Activated CD4-positive, alpha-beta T cell treated with anti-CD3 and anti-CD28 coated beads for 36 hours (primary cell): ENCODE measurements at regions not wholly inside any gene's neighbourhood (a gene's known extent, or its start where the extent isn't known, plus 50 kb on each side); places are given as distances from the start of the nearest gene placed in this dataset.

Experiments
- ATAC-seq: fragments of 200-7000 bp; cut with Tn5 transposase; one replicate; pipeline ENCODE4 v1.10.0; 2021; ENCODE audit warnings: mild to moderate bottlenecking, moderate library complexity
- CTCF ChIA-PET: fragments of 350-600 bp; sonication (Branson Sonifier 250); formaldehyde crosslinking; loops from one replicate; lab custom pipeline; 2021; ENCODE audit warnings: antibody characterized with exemption; lab: Charles Lee
- POLR2A ChIA-PET: fragments of 350-600 bp; sonication (Branson Sonifier 250); formaldehyde crosslinking; loops from one replicate; lab custom pipeline; 2021; ENCODE audit warnings: antibody characterized with exemption, inconsistent platforms; lab: Charles Lee
- DNase-seq: peaks from one replicate; pipeline ENCODE4 v3.0.0-alpha.2; 2020
- H3K27ac Mint-ChIP-seq: one replicate; pipeline ENCODE4 v1.8.0; 2021; ENCODE audit warnings: mixed read lengths
- H3K27me3 Mint-ChIP-seq: one replicate; pipeline ENCODE4 v1.8.0; 2021; ENCODE audit warnings: mixed read lengths
- H3K36me3 Mint-ChIP-seq: one replicate; pipeline ENCODE4 v1.8.0; 2021; ENCODE audit warnings: low read depth, mixed read lengths
- H3K4me1 Mint-ChIP-seq: one replicate; pipeline ENCODE4 v1.8.0; 2021; ENCODE audit warnings: mixed read lengths
- H3K4me3 Mint-ChIP-seq: one replicate; pipeline ENCODE4 v1.8.0; 2021; ENCODE audit warnings: mild to moderate bottlenecking, moderate library complexity, mixed read lengths
- H3K9me3 Mint-ChIP-seq: one replicate; pipeline ENCODE4 v1.8.0; 2021; ENCODE audit warnings: low read depth, mixed read lengths
- intact Hi-C, 2 experiments: fragments of 100-400 bp; cut with DNase I in 1 of 2; cut with micrococcal nuclease in 1 of 2; formaldehyde crosslinking; loops; one replicate each; pipeline versions ENCODE4 v1.14.2 to v1.15.1; 2022 to 2024; cut with DNase I, micrococcal nuclease

- intact Hi-C loops, result no loop called here
- H3K4me1 Mint-ChIP-seq, result no peaks in the 10 kb centered on the region
- no peaks in the 10 kb centered on the region for H3K36me3 Mint-ChIP-seq
Observed at GRCh38 chr13:76331943-76332712, 554.1 kb downstream of the KCTD12 start.

GRCh38 chr13:76330761-76331160, 555.4 kb downstream of the KCTD12 start:
- no peaks in the 10 kb centered on the region for H3K36me3 Mint-ChIP-seq
- H3K27ac Mint-ChIP-seq, result no peak overlapping the region
- DNase-seq (no peak), ATAC-seq (no peak)
- ChIA-PET POLR2A (no interaction called here), CTCF (no interaction called here)
- intact Hi-C loops, result no loop called here
- H3K27me3 Mint-ChIP-seq, result no peaks in the 10 kb centered on the region
- H3K4me1 Mint-ChIP-seq, result no peaks in the 10 kb centered on the region
- H3K4me3 Mint-ChIP-seq, result no peak overlapping the region
- no peaks in the 10 kb centered on the region for H3K9me3 Mint-ChIP-seq

More at GRCh38 chr13:76331943-76332712, 554.1 kb downstream of the KCTD12 start:
- Mint-ChIP-seq H3K27me3 (no peaks in the 10 kb centered on the region), H3K4me3 (no peak overlapping the region), H3K9me3 (no peaks in the 10 kb centered on the region), H3K27ac (no peak overlapping the region)
- no peak for DNase-seq
- ChIA-PET CTCF (no interaction called here), POLR2A (no interaction called here)
- ATAC-seq, result no peak

GRCh38 chr13:76329866-76330580, 556.2 kb downstream of the KCTD12 start:
- Mint-ChIP-seq H3K4me1 (no peaks in the 10 kb centered on the region), H3K27ac (no peak overlapping the region), H3K36me3 (no peaks in the 10 kb centered on the region), H3K27me3 (no peaks in the 10 kb centered on the region), H3K4me3 (no peak overlapping the region), H3K9me3 (no peaks in the 10 kb centered on the region)
- intact Hi-C loops, result no loop called here
- ChIA-PET POLR2A (no interaction called here), CTCF (no interaction called here)
- DNase-seq (no peak), ATAC-seq (no peak)

DNA sequence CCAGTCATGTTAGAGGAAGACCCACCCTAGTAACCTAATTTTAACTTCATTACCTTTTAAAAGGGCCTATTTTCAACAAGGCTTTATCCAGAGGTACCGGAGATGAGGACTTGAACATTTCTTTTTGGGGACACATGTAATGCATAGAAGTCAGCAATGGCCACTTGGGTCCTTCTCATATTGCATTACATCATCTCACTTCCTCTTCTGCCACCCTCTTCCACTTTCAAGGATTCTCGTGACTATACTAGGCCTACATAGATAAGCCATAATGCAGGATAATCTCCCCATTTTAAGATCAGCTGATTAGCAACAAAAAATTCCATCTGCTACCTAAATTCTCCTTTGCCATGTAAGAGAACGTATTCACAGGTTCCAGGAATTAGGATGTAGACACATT, 557.2 kb downstream of the KCTD12 start:
- Mint-ChIP-seq H3K27me3 (no peaks in the 10 kb centered on the region), H3K4me3 (no peak overlapping the region), H3K9me3 (no peaks in the 10 kb centered on the region), H3K36me3 (no peaks in the 10 kb centered on the region), H3K4me1 (no peaks in the 10 kb centered on the region), H3K27ac (no peak overlapping the region)
- POLR2A ChIA-PET, result no interaction called here
- ATAC-seq, result no peak
- intact Hi-C loops, result no loop called here
- no peak for DNase-seq
- CTCF ChIA-PET, result interaction anchor here (0.8 kb wide), 1 partner anchor 586 kb away, joined by 3 read pairs; no protein-coding TSS in a partner anchor

- no peak for DNase-seq
- ATAC-seq, result no peak
- ChIA-PET CTCF (no interaction called here), POLR2A (no interaction called here)
- H3K4me3 Mint-ChIP-seq, result no peak overlapping the region
- H3K27me3 Mint-ChIP-seq, result peaks cover 5% of the 10 kb centered on the region
- H3K4me1 Mint-ChIP-seq, result no peaks in the 10 kb centered on the region
- H3K27ac Mint-ChIP-seq, result no peak overlapping the region
- H3K9me3 Mint-ChIP-seq, result no peaks in the 10 kb centered on the region
- intact Hi-C loops, result no loop called here
- no peaks in the 10 kb centered on the region for H3K36me3 Mint-ChIP-seq
Observed at GRCh38 chr13:76326343-76326742, 559.9 kb downstream of the KCTD12 start.

- ATAC-seq, result no peak
- H3K27me3 Mint-ChIP-seq, result peaks cover 5% of the 10 kb centered on the region
- no peak for DNase-seq
- CTCF ChIA-PET, result no interaction called here
- H3K27ac Mint-ChIP-seq, result no peak overlapping the region
- H3K4me3 Mint-ChIP-seq, result no peak overlapping the region
- intact Hi-C loops, result no loop called here
- POLR2A ChIA-PET, result no interaction called here
- H3K36me3 Mint-ChIP-seq, result no peaks in the 10 kb centered on the region
- no peaks in the 10 kb centered on the region for H3K4me1 Mint-ChIP-seq
- H3K9me3 Mint-ChIP-seq, result no peaks in the 10 kb centered on the region
Observed at GRCh38 chr13:76319921-76320320, 566.3 kb downstream of the KCTD12 start.

- POLR2A ChIA-PET, result no interaction called here
- no peaks in the 10 kb centered on the region for H3K9me3 Mint-ChIP-seq
- no peak for DNase-seq
- no peak for ATAC-seq
- H3K4me3 Mint-ChIP-seq, result no peak overlapping the region
- H3K27me3 Mint-ChIP-seq, result no peaks in the 10 kb centered on the region
- no peaks in the 10 kb centered on the region for H3K36me3 Mint-ChIP-seq
- H3K4me1 Mint-ChIP-seq, result no peaks in the 10 kb centered on the region
- CTCF ChIA-PET, result no interaction called here
- no peak overlapping the region for H3K27ac Mint-ChIP-seq
- intact Hi-C loops, result no loop called here
Observed at GRCh38 chr13:76316998-76317527, 569.1 kb downstream of the KCTD12 start.

GRCh38 chr13:76314495-76314894, 571.7 kb downstream of the KCTD12 start:
- Mint-ChIP-seq H3K4me1 (no peaks in the 10 kb centered on the region), H3K36me3 (no peaks in the 10 kb centered on the region), H3K4me3 (no peak overlapping the region), H3K27ac (no peak overlapping the region), H3K27me3 (no peaks in the 10 kb centered on the region), H3K9me3 (no peaks in the 10 kb centered on the region)
- ATAC-seq (no peak), DNase-seq (no peak)
- ChIA-PET POLR2A (no interaction called here), CTCF (no interaction called here)
- intact Hi-C loops, result no loop called here

GRCh38 chr13:76307142-76307541, 579.1 kb downstream of the KCTD12 start:
- Mint-ChIP-seq H3K4me3 (no peak overlapping the region), H3K9me3 (no peaks in the 10 kb centered on the region), H3K36me3 (no peaks in the 10 kb centered on the region), H3K27ac (no peak overlapping the region), H3K4me1 (no peaks in the 10 kb centered on the region), H3K27me3 (no peaks in the 10 kb centered on the region)
- CTCF ChIA-PET, result interaction anchor here (0.6 kb wide), 1 partner anchor 199 kb away, joined by 3 read pairs; no protein-coding TSS in a partner anchor
- intact Hi-C loops, result no loop called here
- POLR2A ChIA-PET, result no interaction called here
- no peak for ATAC-seq
- no peak for DNase-seq

DNA sequence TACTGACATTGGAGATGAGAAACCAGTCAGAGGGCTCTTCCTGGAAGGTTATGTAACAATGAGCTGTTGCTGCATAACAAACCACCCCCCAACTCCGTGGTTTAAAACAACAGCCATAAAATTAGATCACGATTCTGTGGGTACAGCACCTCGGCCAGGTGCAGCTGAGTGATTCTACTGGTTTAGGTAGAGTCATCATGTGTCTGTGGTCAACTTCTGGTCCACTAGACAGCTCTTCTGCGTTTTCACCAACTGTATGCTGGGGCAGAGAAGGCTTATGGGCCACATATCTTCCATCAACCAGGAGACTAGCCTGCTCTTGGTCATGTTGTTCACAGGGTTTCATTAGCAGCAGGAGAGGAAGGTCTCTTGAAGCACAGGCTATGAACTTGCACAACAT, 585.5 kb downstream of the KCTD12 start:
- ATAC-seq (no peak), DNase-seq (no peak)
- Mint-ChIP-seq H3K27ac (no peak overlapping the region), H3K4me1 (no peaks in the 10 kb centered on the region), H3K27me3 (no peaks in the 10 kb centered on the region), H3K36me3 (no peaks in the 10 kb centered on the region), H3K9me3 (no peaks in the 10 kb centered on the region), H3K4me3 (no peak overlapping the region)
- POLR2A ChIA-PET, result no interaction called here
- intact Hi-C loops, result no loop called here
- CTCF ChIA-PET, result interaction anchor here (0.6 kb wide), 1 partner anchor 123 kb away, joined by 3 read pairs; no protein-coding TSS in a partner anchor

DNA sequence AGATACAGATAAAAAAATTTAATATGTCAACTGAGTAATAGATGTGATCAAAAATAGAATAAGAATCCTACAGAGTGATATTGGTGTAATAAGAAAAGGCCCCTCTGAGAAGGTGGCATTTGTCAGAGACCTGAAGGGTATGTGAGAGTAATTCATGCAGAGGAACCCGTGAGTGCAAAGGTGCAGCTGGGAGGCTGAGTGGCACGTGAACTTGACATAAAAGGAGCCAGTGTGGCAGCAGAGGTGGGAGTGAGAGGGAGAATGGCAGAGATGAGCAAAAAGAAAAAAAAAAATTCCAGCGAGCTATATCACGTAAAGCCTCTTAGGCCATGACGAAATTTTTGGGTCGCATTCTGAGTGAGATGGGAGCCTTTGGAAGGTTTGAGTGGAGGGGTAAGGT, 588.9 kb downstream of the KCTD12 start:
- no peaks in the 10 kb centered on the region for H3K4me1 Mint-ChIP-seq
- H3K27ac Mint-ChIP-seq, result no peak overlapping the region
- CTCF ChIA-PET, result no interaction called here
- ATAC-seq (no peak), DNase-seq (no peak)
- intact Hi-C loops, result no loop called here
- H3K27me3 Mint-ChIP-seq, result no peaks in the 10 kb centered on the region
- H3K36me3 Mint-ChIP-seq, result no peaks in the 10 kb centered on the region
- peaks cover 1% of the 10 kb centered on the region for H3K9me3 Mint-ChIP-seq
- POLR2A ChIA-PET, result interaction anchor here (0.5 kb wide), 1 partner anchor 1997 kb away, joined by 4 read pairs; no protein-coding TSS in a partner anchor
- H3K4me3 Mint-ChIP-seq, result no peak overlapping the region

DNA sequence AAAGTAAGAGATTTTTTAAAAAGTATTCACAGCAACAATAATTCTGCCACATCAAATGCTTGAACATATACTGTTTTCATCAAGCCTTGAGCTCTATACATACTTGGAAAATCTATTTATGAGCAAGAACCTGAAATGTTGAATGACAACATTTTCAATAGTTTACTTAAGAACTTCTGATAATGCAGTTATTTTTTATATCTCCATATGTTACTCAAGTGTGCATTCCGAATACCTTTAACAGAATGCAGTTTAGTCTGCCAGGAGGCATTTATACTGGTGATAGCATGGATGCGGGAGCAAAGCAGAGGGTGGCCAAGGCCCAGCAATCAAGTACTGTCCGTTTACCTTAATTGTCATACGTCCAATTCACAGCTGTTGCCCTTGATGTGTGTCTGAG, 589.5 kb downstream of the KCTD12 start:
- intact Hi-C loops, result no loop called here
- no peaks in the 10 kb centered on the region for H3K36me3 Mint-ChIP-seq
- ChIA-PET CTCF (no interaction called here), POLR2A (interaction anchor here (0.5 kb wide), 1 partner anchor 1996 kb away, joined by 4 read pairs; no protein-coding TSS in a partner anchor)
- no peaks in the 10 kb centered on the region for H3K27me3 Mint-ChIP-seq
- peaks cover 1% of the 10 kb centered on the region for H3K9me3 Mint-ChIP-seq
- H3K27ac Mint-ChIP-seq, result no peak overlapping the region
- no peak overlapping the region for H3K4me3 Mint-ChIP-seq
- ATAC-seq (no peak), DNase-seq (no peak)
- no peaks in the 10 kb centered on the region for H3K4me1 Mint-ChIP-seq
